GM21367 (cell line): ENCODE measurements at regions not wholly inside any gene's neighbourhood (a gene's known extent, or its start where the extent isn't known, plus 50 kb on each side); places are given as distances from the start of the nearest gene placed in this dataset.
"Not testable (repeated sequence)": the region's sequence is repeated elsewhere in the genome, so short reads cannot be mapped to it uniquely, and the experiment has no call there.

Experiments
- ATAC-seq: cut with Tn5 transposase; IDR thresholded peaks from one replicate; pipeline ENCODE4 v1.9.1; 2021; ENCODE audit not compliant: unreplicated experiment

DNA sequence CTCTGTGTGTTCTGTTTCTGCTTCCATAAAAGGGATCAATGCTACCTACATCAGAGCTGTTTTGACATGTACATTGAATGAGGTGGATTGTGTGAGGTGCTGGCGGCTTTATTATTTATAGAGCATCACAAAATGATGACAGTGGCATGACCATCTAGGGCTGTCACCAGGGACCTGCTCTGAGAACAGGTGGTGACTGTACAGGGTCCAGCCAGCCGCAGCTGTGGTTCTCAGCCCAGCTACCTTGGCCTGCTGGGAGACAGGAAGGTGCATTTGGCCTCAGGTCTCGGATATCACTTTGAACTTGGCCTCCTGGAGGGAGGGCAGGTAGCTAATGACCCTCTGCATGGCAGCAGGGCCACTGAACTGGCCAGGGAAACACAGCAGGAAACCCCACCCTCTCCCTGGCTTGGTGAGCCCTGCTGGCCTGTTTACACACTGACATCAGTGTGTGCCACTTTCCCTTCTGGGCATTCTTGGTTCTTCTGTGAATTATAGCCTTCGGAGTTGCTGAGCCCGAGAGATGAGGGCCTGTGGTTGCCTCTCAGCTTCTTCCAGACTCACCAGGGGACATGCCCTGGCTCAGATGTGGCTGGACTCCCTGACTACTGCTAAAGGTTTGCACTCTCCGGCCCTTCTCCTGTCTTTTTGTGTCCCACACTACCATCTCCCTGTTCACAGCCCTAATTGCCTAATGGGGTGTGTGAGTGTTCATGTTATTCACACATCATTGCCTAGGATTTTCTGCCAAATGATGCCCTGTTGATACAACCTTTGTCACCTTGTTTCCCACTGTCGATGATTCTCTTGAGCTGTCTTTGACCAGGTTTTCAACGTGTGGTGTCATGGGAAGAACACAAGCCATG lies 109.2 kb upstream of the RAB12 start:
- no peak for ATAC-seq

DNA sequence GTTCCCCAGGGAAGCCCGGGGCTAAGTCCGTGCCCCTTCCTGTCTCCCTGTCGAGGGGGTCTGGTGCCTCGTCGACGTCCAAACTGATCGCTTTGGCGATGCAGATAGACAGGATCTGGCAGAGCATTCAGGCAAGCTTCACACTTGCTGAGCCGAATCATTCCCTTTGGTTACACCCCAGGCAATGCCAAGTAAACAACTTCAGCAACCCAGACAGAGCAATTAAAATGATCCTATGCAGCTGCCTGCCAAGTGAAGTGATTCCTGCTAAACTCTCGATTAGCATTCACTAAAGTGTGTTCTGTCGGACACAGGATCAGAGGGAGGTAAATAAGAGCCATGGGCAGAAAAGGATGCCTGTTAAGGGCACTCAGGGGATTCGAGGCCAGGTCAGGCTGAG lies 108.2 kb upstream of the RAB12 start:
- no peak for ATAC-seq

DNA sequence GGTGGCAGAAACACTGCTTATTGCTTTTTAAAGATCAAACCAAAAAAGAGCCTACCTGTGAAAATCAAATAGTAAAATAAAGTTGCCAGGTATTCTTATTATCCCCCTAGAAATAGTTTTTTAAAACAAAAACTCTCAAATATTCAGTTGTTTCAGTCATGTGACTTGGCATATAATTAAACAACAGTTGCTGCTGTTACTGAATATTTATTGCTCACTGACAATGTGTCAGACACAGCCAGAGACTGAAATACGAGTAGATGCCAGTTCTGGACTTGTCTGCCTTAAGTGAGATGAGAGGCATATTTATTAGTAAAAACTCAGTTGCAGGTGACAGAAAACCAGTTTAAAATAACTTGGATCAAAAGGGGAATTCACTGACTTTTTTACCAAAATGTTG lies 106.0 kb upstream of the RAB12 start:
- no peak for ATAC-seq

DNA sequence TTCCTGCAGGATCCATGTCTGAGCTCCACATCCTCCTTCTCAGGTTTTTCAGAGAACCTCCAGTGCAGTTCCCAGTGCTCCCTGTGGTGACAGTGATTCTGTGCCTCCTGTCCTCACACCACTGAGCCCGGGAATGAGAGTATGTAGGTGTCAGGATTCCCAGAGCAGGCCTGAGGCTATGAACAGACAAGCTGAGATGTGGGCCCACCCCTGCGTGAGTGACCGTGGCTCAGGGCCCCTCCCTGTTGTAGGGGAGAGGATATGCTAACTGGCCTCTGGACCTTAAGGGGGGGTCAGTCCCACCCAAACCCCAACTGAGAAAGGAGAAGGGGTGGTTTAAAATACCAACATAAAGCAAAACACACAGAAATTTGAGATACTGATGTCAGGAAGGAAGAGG lies 104.8 kb upstream of the RAB12 start:
- ATAC-seq = no peak

DNA sequence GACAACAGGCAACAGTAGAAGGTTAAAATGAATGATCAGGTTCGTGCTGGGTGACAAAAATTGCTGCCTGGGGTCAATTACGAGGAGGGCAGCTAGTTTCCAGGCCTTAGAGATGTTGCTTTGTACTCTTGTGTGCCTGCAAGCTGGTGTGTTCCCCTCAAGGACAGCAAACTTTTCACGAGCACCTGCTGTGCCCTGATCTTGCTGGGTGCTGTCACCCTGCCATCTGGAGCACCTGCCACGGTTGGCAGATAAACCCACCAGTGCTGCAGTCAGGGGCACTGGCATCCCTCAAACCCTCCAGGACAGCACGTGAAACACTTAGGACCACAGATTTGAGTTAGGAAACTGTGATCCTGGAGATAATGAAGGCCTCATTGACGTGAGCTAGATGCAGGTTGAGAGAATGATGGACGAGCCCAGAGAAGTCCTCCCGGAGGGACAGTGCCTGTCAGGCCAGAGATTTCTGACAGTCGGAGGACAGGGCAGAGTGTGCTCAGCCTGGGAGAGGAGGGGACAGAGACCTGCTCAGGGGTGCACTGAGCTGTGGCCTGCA lies 104.3 kb upstream of the RAB12 start:
- no peak for ATAC-seq

DNA sequence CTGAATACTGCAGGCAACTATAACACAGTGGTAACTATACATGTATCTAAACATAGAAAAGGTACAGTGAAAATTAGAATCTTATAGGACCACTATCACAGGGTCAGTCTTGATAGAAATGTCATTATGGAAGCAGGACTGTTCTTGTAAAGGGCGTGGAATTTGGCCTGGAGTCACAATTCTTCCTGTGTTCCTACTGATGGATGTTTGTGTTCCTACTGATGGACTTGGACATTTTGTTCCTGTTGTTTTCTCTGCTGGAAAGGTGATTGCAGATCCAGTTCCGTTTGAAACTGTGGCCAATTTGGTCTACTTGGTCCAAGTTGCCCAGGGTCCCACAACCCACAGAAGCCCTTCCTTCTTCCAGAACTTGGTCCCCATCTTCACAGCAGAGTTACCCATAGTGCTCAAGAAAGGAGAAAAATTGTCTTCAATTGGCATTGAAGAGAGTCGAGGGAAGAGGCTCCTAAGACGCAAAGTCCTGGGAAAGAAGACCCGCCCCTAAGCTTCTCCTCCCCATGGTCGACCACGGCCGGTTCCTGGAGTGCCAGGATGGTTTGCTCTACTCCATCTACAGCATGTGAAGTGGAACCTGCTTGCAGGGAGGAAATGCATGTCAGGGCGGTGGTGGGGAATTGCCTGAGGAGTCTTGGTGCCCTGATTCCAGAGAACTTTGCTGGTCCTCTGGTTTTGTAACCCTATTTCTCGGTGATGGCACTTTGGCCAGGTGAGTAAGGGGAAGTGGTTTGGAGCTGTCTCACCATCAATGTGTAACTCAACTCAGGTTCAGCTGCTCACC lies 102.8 kb upstream of the RAB12 start:
- ATAC-seq = no peak

DNA sequence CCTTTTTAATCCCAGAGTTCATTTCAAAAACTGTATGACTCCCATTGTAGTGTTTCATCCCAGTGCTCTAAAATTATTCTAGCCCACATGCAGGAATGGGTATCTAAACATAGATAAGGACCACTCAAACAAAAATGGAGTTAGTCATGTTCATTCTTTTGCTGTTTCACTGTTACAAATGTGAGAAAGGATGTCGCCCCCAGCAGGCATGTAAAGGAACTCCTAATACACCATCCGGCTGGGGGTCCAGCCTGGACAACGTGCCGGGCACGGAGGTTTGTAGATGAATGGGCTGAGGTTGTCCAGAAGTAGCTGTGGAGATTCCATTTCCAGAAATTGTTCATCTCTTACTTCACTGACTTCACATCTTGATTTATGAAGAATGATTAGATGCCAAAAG lies 101.9 kb upstream of the RAB12 start:
- no peak for ATAC-seq

DNA sequence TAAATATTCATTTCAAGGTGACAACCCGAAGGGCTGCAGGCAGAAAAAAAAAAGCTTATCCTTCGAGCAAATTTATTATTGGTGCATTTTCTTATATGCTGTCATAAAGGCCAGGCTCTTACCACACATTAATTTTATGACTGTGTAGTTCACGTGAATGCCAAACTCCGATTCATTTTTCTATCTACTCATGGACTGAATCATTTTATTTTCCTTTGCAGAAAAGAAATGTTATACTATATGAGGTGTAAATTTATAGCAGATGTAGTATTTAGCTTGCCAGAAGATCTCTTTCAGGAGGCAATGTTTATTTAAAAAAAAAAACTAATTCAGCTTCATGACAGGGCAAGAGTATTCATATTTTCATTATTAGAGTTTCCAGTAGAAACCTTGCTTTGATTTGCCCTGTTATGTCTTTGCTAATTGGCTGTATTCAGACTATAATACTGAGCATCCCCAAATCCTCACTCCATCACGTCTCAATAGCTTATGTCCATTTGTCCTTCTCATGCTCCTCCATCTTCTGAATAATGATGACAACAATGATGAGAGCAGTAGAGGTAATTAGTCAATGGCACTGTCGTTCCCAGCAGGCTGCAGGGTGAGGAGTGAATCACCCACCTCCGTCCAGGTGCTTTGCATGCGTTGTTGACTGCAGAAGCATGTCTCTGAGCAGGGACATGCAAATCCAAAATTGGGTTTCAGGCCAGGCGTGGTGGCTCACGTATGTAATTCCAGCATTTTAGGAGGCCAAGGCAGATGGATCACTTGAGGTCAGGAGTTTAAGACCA lies 101.1 kb upstream of the RAB12 start:
- ATAC-seq = no peak

DNA sequence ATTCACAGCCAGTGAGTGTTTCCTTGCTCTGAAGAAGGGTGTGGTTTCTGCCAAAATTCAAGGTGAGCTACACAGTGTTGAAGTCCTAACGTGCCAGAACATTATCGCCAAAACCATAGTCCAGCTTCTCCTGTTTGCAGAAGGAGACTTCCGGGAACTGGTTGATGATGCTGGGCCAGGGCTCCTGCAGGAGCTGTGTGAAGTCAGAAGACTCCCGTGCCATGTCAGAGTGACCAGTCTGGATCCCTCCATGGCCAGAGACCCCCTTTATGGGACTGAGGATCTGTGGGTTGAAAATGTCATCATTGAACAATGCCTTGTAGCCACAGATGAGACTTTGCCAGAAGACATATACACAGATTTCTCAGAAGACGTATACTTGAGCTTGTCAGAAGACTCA lies 96.0 kb upstream of the RAB12 start:
- no peak for ATAC-seq

DNA sequence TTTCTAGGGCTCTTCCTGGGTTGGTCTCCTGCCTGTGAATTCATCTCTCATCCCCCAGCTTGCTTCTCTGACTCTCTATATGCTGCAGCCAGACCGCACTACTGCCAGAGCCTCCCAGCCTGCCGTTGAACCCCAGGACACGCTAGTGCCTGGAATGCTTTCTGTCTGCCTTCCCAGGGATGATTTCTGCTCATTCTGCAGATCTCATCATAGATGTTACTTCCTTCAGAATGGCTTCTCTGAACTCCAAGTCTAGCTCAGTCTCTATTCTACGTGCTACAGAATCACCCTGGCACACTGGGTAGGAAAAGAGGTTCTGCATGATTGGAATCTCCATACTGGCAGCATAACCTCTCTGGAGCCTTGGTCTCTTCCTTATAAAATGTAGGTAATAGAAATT lies 94.8 kb upstream of the RAB12 start:
- ATAC-seq = no peak

DNA sequence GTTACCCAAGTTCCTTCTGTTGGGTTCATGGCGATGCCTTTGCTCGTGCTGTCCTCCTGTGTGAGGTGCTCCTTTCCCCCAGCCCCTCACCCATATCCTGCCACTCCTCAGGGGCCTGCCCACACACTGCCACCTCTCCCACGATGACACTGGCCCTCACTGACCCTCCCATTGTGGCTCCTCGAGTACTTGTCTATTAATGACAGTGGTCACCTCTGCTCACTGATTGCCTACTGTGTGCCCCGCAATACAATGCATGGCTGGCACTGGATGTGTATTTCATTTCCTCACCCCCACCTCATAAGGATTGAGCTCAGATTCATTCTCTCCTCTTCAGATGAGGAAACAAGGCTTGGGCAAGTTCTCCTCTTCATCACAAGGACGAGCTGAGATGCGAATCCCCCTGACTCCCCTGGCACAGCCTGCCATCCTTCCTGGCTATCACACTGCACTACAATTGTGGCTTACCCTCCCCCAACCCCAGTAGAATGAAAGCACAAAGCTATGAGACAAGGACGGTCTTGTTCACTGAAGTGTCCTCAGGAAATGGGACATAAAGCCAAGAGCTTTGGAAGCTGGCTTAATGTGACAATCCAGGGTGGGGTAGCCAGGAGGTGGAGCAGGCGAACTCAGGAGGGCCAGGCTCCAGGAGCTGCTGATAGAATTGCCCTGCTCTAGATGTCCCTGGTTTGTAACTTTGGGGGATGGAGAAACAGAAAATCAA lies 93.9 kb upstream of the RAB12 start:
- ATAC-seq = no peak

DNA sequence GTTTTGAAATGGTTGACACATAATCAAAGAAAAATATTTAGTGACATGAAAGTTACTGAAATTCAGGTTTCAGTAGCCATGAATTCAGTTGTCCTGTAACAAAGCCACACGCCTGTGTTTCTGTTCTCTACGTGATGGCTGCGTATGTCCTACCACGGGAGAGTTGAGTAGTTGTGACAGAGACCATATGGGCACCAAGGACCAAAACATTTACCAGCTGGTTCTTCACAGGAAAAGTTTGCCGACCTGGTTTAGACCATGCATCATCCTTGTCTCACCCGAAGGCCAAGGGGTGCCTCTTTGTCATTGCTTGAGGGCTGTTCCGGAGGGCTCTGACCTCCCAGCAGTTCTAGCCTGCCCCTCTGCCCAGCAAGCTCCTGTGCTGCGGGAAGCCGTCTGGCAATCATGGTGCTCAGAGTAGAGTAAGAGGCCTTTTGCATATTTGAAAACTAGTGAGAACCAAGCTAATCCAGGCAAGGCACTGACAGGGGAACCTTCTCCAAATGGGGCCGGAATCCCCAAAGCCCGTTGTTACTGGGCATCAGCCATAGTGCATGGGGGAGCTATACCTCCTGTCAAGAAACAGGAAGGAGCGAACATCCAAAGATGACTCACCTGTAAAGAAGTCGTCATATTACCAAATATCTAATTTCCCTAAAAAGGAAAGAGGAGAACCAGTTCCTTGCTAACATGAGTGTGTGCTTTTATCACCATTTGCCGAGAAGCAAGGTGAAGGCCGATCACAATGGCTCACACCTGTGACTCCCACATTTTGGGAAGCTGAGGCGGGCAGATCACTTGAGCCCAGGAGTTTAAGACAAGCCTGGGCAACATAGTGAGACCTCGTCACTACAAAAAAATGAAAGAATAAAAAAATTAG lies 92.6 kb upstream of the RAB12 start:
- no peak for ATAC-seq

DNA sequence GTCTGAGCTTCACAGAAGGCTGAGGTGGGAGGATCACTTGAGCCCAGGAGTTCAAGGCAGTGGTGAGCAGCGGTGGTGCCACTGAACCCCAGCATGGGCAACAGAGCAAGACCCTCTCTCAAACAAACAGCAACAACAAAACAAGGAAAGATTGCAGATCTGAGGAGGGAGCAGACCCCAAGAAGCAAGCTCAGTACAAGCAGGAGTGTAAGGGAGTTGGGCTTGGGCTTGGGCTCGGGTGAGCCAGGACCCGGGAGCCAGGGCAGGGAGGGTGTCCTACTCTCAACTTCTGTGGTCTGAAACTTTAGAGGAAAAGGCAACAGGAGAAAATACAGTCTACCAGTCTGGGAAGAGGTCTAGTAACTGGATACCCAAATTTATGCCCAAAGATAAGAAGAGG lies 92.0 kb upstream of the RAB12 start:
- no peak for ATAC-seq

DNA sequence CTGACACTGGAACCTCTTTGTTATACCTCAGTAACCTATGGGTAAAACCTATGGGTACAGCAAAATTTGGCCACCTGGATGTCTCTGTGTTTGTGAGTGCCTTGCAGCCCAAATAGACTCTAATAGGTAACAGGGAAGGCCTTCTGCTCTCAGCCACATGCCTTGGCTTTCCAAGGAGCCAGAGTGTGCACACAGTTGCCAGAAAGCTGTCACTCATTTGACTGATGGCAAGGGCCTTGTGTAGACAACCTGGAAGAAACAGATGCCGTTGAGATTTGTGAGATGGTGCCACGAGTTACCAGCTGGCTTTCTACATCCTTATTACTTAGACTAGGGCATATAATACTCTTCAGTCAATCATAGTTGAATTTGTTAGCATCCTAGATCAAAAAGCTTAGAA lies 90.1 kb upstream of the RAB12 start:
- no peak for ATAC-seq

DNA sequence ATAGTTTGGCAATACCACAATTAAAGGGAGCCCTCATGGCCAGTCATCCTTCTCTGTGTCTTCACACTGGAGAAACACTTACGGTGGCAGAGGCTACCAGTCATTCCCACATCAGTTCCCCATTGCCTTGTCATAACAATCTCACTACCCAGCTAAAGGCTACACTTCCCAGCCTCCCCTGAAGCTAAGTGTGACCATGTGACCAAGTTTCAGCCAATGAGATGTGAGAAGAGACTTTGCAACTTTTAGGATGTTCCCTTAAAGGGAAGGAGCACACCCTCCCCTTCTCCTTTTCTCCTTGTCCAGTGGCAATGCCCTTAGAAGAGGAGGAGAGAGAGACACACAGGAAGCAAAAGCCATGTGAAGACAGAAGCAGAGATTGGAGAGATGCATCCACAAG lies 89.0 kb upstream of the RAB12 start:
- ATAC-seq = no peak

DNA sequence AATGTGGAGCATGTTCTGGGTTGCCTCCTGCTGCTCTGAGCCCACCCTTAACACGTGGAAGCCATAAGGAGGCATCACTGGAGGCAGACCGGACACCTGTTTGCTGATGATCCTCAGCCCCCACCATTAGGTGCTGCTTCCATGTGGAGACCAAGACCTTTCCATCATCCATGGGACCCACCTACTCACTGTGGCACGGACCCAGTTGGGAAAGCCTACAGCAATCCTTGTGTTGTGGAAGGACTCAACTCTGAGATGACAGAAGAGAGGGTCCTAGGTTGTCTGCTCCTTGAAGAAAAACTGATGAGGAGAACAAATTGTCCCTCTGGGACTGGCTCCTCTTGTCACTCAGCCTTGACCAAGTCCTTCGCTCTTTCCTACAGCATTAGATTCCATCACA lies 86.5 kb upstream of the RAB12 start:
- no peak for ATAC-seq

DNA sequence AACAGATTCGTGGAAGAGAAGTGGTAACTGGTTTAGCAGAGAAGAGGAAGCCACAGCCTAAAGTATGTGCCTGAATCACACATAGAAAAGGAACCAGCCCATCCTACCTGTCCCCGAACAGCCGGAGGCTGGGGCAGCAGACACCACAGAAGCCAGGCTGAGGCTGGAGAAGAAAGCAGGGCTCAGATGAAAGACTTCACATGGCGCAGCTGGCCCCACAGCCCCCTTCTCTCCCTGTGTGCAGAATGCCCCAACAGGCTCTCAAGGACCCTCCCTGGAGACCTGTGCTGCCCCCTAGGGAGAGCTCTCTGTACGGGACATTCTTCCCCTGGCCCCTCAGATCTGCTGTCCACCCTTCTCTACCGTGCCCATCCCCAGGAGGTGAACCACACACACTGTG lies 83.5 kb upstream of the RAB12 start:
- ATAC-seq = no peak

DNA sequence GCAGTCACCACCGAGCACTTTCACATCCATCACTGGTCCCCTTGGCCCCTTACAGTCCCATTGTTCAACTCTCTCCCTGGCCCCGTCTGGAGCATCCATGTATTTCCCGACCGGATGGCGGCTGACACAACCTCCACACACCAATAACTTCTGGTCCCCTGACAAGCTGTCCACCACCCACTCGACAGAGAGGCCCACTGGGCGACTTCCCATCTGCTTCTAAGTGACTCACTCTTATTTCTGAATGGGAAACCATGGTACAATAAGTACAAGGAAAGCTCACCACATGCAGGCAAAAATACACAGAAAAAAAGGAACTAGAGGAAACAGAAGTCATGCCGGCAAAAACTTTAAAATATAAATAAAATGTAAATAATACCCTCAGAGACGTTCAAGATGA lies 82.9 kb upstream of the RAB12 start:
- no peak for ATAC-seq

DNA sequence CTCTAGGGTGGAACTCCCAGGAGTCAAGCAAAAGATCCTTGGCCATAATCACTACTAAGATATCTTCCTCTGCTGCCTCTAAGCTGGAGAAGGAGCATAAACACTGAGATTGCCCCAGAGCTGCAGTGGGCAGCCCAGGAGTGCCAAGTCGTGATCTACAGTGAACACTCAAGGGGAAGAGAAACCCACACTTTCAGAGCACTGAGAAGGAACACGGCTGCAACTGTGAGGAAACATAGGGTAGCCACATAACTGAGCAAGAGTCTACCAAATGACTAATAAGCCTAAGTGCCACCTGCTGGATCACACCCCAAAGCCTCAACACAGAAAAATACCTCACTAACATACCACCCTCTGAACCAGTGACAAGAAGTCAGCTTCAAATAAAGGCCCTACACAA lies 79.6 kb upstream of the RAB12 start:
- ATAC-seq = no peak

DNA sequence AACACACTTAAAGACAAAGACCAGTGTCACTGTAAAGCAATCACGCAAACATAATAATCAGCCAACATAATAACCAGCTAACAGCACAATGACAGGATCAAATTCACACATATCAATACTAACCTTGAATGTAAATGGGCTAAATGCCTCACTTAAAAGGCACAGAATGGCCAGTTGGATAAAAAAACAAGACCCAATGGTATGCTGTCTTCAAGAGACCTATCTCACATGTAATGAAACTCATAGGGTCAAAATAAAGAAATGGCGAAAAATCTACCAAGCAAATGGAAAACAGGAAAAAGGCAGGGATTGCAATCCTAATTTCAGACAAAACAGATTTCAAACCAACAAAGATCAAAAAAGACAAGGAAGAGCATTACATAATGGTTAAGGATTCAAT lies 78.2 kb upstream of the RAB12 start:
- not testable (repeated sequence) for ATAC-seq
